ENCODE measurements at regions not wholly inside any gene's neighbourhood (a gene's known extent, or its start where the extent isn't known, plus 50 kb on each side); places are given as distances from the start of the nearest gene placed in this dataset.

DNA sequence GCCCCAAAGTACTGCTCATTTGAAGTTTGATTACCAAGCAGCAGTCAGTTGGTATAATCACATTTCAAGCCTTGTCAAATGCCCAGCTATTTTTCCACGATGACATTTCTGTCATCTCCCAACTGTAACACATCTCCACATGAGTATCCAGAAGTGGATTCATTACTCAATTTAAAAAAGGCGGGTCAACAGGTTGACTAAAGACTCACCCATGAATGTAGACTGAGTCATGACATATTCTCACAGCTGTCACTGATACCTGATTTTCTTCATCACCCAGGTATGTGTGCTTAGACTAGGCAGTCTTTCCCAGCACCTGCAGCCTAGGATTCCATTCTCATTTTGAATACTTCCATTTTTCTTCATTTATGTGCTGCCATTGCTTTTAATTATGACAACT, 75.1 kb upstream of the DBX2 start:
- ATAC-seq (ENCODE audit: low read depth) (no peak), DNase-seq (no peak)
- no peaks in the 10 kb centered on the region for H3K36me3 ChIP-seq (ENCODE audit: control insufficient read depth, insufficient read depth, low read length)
- no peaks in the 10 kb centered on the region for H3K9me3 ChIP-seq (ENCODE audit: control insufficient read depth, insufficient read depth, low read length)
- BruUV-seq (replicated peaks): no TSS peak
- dilution Hi-C loops (cut with HindIII; ENCODE audit: low sequenced_read_pairs, unreplicated experiment) (no loop called here), in situ Hi-C loops (cut with MboI; ENCODE audit: low sequenced_read_pairs) (no loop called here), intact Hi-C loops (cut with micrococcal nuclease) (loop anchor here (10.0 kb wide), 1 partner anchor 1111 kb away; no protein-coding TSS in a partner anchor)
- H3K27me3 ChIP-seq (ENCODE audit: control insufficient read depth, insufficient read depth, low read length): peaks cover 4% of the 10 kb centered on the region; the same call in 1 of the 2 replicates
- no CpG with 5 or more reads among the region's 2 CpGs for WGBS, 2 experiments (ENCODE audit: extremely low coverage in 2 of 2, insufficient read length in 1 of 2)
- H2AK9ac ChIP-seq (replicated peaks; ENCODE audit: low read depth, low read length, poor library complexity): no peak overlapping the region
- no peaks in the 10 kb centered on the region for H3K4me1 ChIP-seq (ENCODE audit: control insufficient read depth, insufficient read depth, low read length)
- H3K18ac ChIP-seq (ENCODE audit: low read depth, low read length): no peak overlapping the region
- H3K79me1 ChIP-seq (ENCODE audit: low read depth in 1 of 2, low read length in 2 of 2): no peaks in the 10 kb centered on the region
- H2AFZ ChIP-seq (replicated peaks; ENCODE audit: low read length, poor library complexity): no peak overlapping the region
- no peak overlapping the region for H2BK120ac ChIP-seq (ENCODE audit: low read depth, low read length)
- no peak overlapping the region for H3K4me2 ChIP-seq (ENCODE audit: low read depth, low read length)
- no peak overlapping the region for H3K9ac ChIP-seq (ENCODE audit: low read depth, low read length)
- no peak overlapping the region for H2BK15ac ChIP-seq (ENCODE audit: low read depth, low read length)
- no peak overlapping the region for H3K27ac ChIP-seq (ENCODE audit: insufficient read depth, low read length)
- H3K9me1 ChIP-seq (ENCODE audit: insufficient read depth, low read length): no peaks in the 10 kb centered on the region
- H3K14ac ChIP-seq (replicated peaks; ENCODE audit: low read depth, low read length): no peak overlapping the region
- ChIA-PET CTCF (no interaction called here), POLR2A (ENCODE audit: unreplicated experiment) (no interaction called here)
- TF ChIP-seq RCOR1 (IDR thresholded peaks at IDR 0.05; ENCODE audit: insufficient replicate concordance, low read length) (no peak), MAZ (IDR thresholded peaks at IDR 0.05; ENCODE audit: borderline replicate concordance, low read depth, low read length) (no peak), CEBPB (IDR thresholded peaks at IDR 0.05; ENCODE audit: low read depth, low read length) (no peak), RFX5 (IDR thresholded peaks at IDR 0.05; ENCODE audit: low read depth, low read length) (no peak), MAFK (IDR thresholded peaks at IDR 0.05; ENCODE audit: low read depth, low read length) (no peak), RAD21 (IDR thresholded peaks at IDR 0.05; ENCODE audit: low read length) (no peak), CHD1 (IDR thresholded peaks at IDR 0.05; ENCODE audit: low read depth, low read length) (no peak), BHLHE40 (IDR thresholded peaks at IDR 0.05; ENCODE audit: low read depth, low read length) (no peak), FOS (IDR thresholded peaks at IDR 0.05; ENCODE audit: low read depth, low read length) (no peak), POLR2A (IDR thresholded peaks at IDR 0.05; ENCODE audit: low read depth, low read length) (no peak), NFE2L2 (IDR thresholded peaks at IDR 0.05; ENCODE audit: low read depth, low read length) (no peak)
- TF ChIP-seq, protein P1, sequence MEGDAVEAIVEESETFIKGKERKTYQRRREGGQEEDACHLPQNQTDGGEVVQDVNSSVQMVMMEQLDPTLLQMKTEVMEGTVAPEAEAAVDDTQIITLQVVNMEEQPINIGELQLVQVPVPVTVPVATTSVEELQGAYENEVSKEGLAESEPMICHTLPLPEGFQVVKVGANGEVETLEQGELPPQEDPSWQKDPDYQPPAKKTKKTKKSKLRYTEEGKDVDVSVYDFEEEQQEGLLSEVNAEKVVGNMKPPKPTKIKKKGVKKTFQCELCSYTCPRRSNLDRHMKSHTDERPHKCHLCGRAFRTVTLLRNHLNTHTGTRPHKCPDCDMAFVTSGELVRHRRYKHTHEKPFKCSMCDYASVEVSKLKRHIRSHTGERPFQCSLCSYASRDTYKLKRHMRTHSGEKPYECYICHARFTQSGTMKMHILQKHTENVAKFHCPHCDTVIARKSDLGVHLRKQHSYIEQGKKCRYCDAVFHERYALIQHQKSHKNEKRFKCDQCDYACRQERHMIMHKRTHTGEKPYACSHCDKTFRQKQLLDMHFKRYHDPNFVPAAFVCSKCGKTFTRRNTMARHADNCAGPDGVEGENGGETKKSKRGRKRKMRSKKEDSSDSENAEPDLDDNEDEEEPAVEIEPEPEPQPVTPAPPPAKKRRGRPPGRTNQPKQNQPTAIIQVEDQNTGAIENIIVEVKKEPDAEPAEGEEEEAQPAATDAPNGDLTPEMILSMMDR (conservative IDR thresholded peaks at IDR 0.05; ENCODE audit: low read depth, low read length): no peak
- TF ChIP-seq, protein P2, sequence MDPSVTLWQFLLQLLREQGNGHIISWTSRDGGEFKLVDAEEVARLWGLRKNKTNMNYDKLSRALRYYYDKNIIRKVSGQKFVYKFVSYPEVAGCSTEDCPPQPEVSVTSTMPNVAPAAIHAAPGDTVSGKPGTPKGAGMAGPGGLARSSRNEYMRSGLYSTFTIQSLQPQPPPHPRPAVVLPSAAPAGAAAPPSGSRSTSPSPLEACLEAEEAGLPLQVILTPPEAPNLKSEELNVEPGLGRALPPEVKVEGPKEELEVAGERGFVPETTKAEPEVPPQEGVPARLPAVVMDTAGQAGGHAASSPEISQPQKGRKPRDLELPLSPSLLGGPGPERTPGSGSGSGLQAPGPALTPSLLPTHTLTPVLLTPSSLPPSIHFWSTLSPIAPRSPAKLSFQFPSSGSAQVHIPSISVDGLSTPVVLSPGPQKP (IDR thresholded peaks at IDR 0.05; ENCODE audit: borderline replicate concordance, low read depth, low read length): no peak
- no peak overlapping the region for H4K8ac ChIP-seq (ENCODE audit: low read depth in 2 of 2, low read length in 2 of 2)
- H3K4ac ChIP-seq (ENCODE audit: low read depth, low read length): no peak overlapping the region
- H3K4me3 ChIP-seq (ENCODE audit: insufficient read depth, low read depth, low read length): no peak overlapping the region
- H2BK20ac ChIP-seq (ENCODE audit: low read depth, low read length): no peak overlapping the region
- H4K5ac ChIP-seq (ENCODE audit: low read depth, low read length): no peak overlapping the region
- H2AK5ac ChIP-seq (ENCODE audit: low read depth, low read length): no peak overlapping the region
- no peaks in the 10 kb centered on the region for H4K20me1 ChIP-seq (ENCODE audit: insufficient read depth, low read length)
- H3K56ac ChIP-seq (ENCODE audit: extremely low read depth, insufficient read depth, low read length): no peak overlapping the region
- no peak overlapping the region for H4K91ac ChIP-seq (ENCODE audit: insufficient read depth, low read depth, low read length)
- H2BK5ac ChIP-seq (ENCODE audit: low read depth, low read length, poor library complexity, severe bottlenecking): no peak overlapping the region
- no peak overlapping the region for H3K23ac ChIP-seq (ENCODE audit: low read depth, low read length)
